Right kidney (tissue), 1 donor: ENCODE measurements at regions not wholly inside any gene's neighbourhood (a gene's known extent, or its start where the extent isn't known, plus 50 kb on each side); places are given as distances from the start of the nearest gene placed in this dataset.

Experiments
- DNase-seq: peaks from one replicate; pipeline ENCODE4 v3.0.0-alpha.2; 2016

- no peak for DNase-seq
Observed at GRCh38 chr22:18731075-18731666, 119.5 kb upstream of the RIMBP3 start.

- DNase-seq = peak; percentile 0
Observed at GRCh38 chr22:18730410-18730809, 118.7 kb upstream of the RIMBP3 start.
